ENCODE measurements at regions not wholly inside any gene's neighbourhood (a gene's known extent, or its start where the extent isn't known, plus 50 kb on each side); places are given as distances from the start of the nearest gene placed in this dataset.
"Not testable (repeated sequence)": the region's sequence is repeated elsewhere in the genome, so short reads cannot be mapped to it uniquely, and the experiment has no call there.

- not testable (repeated sequence) for DNase-seq
Observed at GRCh38 chr1:83457735-83458248, 541.1 kb downstream of the TTLL7 start.

GRCh38 chr1:83457281-83457680 is 541.7 kb downstream of the TTLL7 start:
- not testable (repeated sequence) for DNase-seq

GRCh38 chr1:83455753-83456152 is 543.2 kb downstream of the TTLL7 start:
- not testable (repeated sequence) for DNase-seq

- not testable (repeated sequence) for DNase-seq
Observed at GRCh38 chr1:83445873-83446272, 553.1 kb downstream of the TTLL7 start.

- DNase-seq = not testable (repeated sequence)
Observed at GRCh38 chr1:83442412-83442811, 556.5 kb downstream of the TTLL7 start.

GRCh38 chr1:83440586-83440985 is 558.3 kb downstream of the TTLL7 start:
- DNase-seq = not testable (repeated sequence)

GRCh38 chr1:83440021-83440420 is 558.9 kb downstream of the TTLL7 start:
- DNase-seq = not testable (repeated sequence)

GRCh38 chr1:83438316-83438715 is 560.6 kb downstream of the TTLL7 start:
- not testable (repeated sequence) for DNase-seq

GRCh38 chr1:83435336-83435735 is 563.6 kb downstream of the TTLL7 start:
- DNase-seq = not testable (repeated sequence)

- not testable (repeated sequence) for DNase-seq
Observed at GRCh38 chr1:83427566-83427965, 571.4 kb downstream of the TTLL7 start.

GRCh38 chr1:83423382-83423781 is 575.5 kb downstream of the TTLL7 start:
- not testable (repeated sequence) for DNase-seq

- DNase-seq = no peak
Observed at GRCh38 chr1:83418558-83418957, 580.4 kb downstream of the TTLL7 start.

GRCh38 chr1:83413839-83414107 is 585.2 kb downstream of the TTLL7 start:
- not testable (repeated sequence) for DNase-seq

GRCh38 chr1:83410746-83411413 is 588.1 kb downstream of the TTLL7 start:
- not testable (repeated sequence) for DNase-seq

- DNase-seq = not testable (repeated sequence)
Observed at GRCh38 chr1:83406693-83407371, 592.1 kb downstream of the TTLL7 start.

- DNase-seq = not testable (repeated sequence)
Observed at GRCh38 chr1:83405789-83406188, 593.1 kb downstream of the TTLL7 start.

GRCh38 chr1:83403500-83403899 is 595.4 kb downstream of the TTLL7 start:
- DNase-seq = not testable (repeated sequence)

GRCh38 chr1:83401146-83401545 is 597.8 kb downstream of the TTLL7 start:
- DNase-seq = not testable (repeated sequence)

- not testable (repeated sequence) for DNase-seq
Observed at GRCh38 chr1:83400173-83400572, 598.8 kb downstream of the TTLL7 start.

- DNase-seq = not testable (repeated sequence)
Observed at GRCh38 chr1:83398125-83398524, 600.8 kb downstream of the TTLL7 start.

- not testable (repeated sequence) for DNase-seq
Observed at GRCh38 chr1:83395130-83395529, 603.8 kb downstream of the TTLL7 start.

GRCh38 chr1:83386946-83387345 is 612.0 kb downstream of the TTLL7 start:
- not testable (repeated sequence) for DNase-seq

GRCh38 chr1:83383107-83383506 is 615.8 kb downstream of the TTLL7 start:
- not testable (repeated sequence) for DNase-seq

- not testable (repeated sequence) for DNase-seq
Observed at GRCh38 chr1:83373018-83373417, 625.9 kb downstream of the TTLL7 start.
